H1 (cell line): ENCODE measurements at regions not wholly inside any gene's neighbourhood (a gene's known extent, or its start where the extent isn't known, plus 50 kb on each side); places are given as distances from the start of the nearest gene placed in this dataset.
A peak's percentile ranks its signal among the peaks of the same experiment; 100 is the strongest.

ENCODE experiments used
- CTCF ChIA-PET: fragments of 300-600 bp; sonication (Branson Sonifier 250); formaldehyde crosslinking; loops from one replicate; lab custom pipeline; 2021; ENCODE audit not compliant: partially characterized antibody; lab: Charles Lee
- POLR2A ChIA-PET: fragments of 300-600 bp; sonication (Branson Sonifier 250); formaldehyde crosslinking; loops from one replicate; lab custom pipeline; 2021; ENCODE audit warnings: inconsistent platforms; ENCODE audit not compliant: partially characterized antibody; lab: Charles Lee
- DNase-seq, 2 experiments: peaks; one replicate each; pipeline versions ENCODE4 v3.0.0 to v3.0.0-alpha.2; 2010 to 2022; ENCODE audit warnings: low spot score in 2 of 2, low read depth in 1 of 2, mixed read lengths in 1 of 2
- FAIRE-seq: peaks from 2 replicates; lab custom pipeline; 2011; peaks lifted over from hg19 to GRCh38; lab: Jason Lieb, UNC
- H2AFZ ChIP-seq: 2 replicates; pipeline ENCODE4 v1.8.1; 2012; ENCODE audit warnings: low read length, inconsistent platforms
- H2AK5ac ChIP-seq: 2 replicates; pipeline ENCODE4 v1.6.1; 2013; ENCODE audit warnings: low read depth, low read length
- H2BK120ac ChIP-seq: replicated peaks from 2 replicates; pipeline ENCODE3; 2013; ENCODE audit warnings: low read depth, low read length, inconsistent platforms
- H2BK12ac ChIP-seq: 2 replicates; pipeline ENCODE4 v1.6.1; 2013; ENCODE audit warnings: low read depth, low read length
- H2BK15ac ChIP-seq: 2 replicates; pipeline ENCODE4 v1.6.1; 2013; ENCODE audit warnings: low read length
- H2BK20ac ChIP-seq: 2 replicates; pipeline ENCODE4 v1.6.1; 2013; ENCODE audit warnings: low read length
- H2BK5ac ChIP-seq: 2 replicates; pipeline ENCODE4 v1.6.1; 2013; ENCODE audit warnings: low read depth, low read length
- H3K14ac ChIP-seq: 2 replicates; pipeline ENCODE4 v1.6.1; 2013; ENCODE audit warnings: inconsistent platforms; ENCODE audit not compliant: insufficient read length
- H3K18ac ChIP-seq: 2 replicates; pipeline ENCODE4 v1.6.1; 2013; ENCODE audit warnings: low read length; ENCODE audit errors: extremely low read depth
- H3K23ac ChIP-seq: 2 replicates; pipeline ENCODE4 v1.6.1; 2013; ENCODE audit warnings: inconsistent platforms; ENCODE audit not compliant: insufficient read length
- H3K23me2 ChIP-seq: 2 replicates; pipeline ENCODE4 v1.6.1; 2013; ENCODE audit warnings: low read depth, low read length
- H3K27ac ChIP-seq: 2 replicates; pipeline ENCODE4 v1.6.1; 2011; ENCODE audit warnings: low read depth, low read length, inconsistent platforms
- H3K27me3 ChIP-seq, 4 experiments: replicated peaks in 1 of 4; 1 replicate in 1 of 4; 2 replicates in 3 of 4; pipeline versions ENCODE4 v1.6.1 to v1.8.1; 2011 to 2013; ENCODE audit warnings: low read length in 3 of 4, mild to moderate bottlenecking in 3 of 4, inconsistent platforms in 2 of 4, mixed read lengths in 2 of 4, moderate library complexity in 1 of 4; ENCODE audit not compliant: control insufficient read depth in 3 of 4, insufficient read depth in 3 of 4; ENCODE audit errors: extremely low read depth in 1 of 4
- H3K36me3 ChIP-seq, 4 experiments: 2 replicates each; pipeline versions ENCODE4 v1.6.1 to v1.8.1; 2011 to 2013; ENCODE audit warnings: mild to moderate bottlenecking in 4 of 4, low read length in 3 of 4, moderate library complexity in 2 of 4, control low read depth in 1 of 4, inconsistent platforms in 1 of 4; ENCODE audit not compliant: insufficient read depth in 4 of 4, control insufficient read depth in 2 of 4
- H3K4ac ChIP-seq: replicated peaks from 2 replicates; pipeline ENCODE3; 2013; ENCODE audit warnings: low read length, low read depth, mixed read lengths, inconsistent platforms; ENCODE audit not compliant: insufficient read length
- H3K4me1 ChIP-seq, 4 experiments: replicated peaks in 1 of 4; 1 replicate in 1 of 4; 2 replicates in 3 of 4; pipeline versions ENCODE4 v1.6.1 to v1.8.1; 2011 to 2013; ENCODE audit warnings: low read length in 3 of 4, inconsistent platforms in 2 of 4, mixed read lengths in 1 of 4; ENCODE audit not compliant: insufficient read depth in 4 of 4, control insufficient read depth in 3 of 4
- H3K4me2 ChIP-seq, 2 experiments: 2 replicates each; pipeline versions ENCODE4 v1.6.1 to v1.8.1; 2011 to 2013; ENCODE audit warnings: low read depth in 2 of 2, low read length in 2 of 2, control low read depth in 1 of 2, inconsistent platforms in 1 of 2, mild to moderate bottlenecking in 1 of 2; ENCODE audit not compliant: insufficient read depth in 1 of 2
- H3K4me3 ChIP-seq, 4 experiments: fragments of 200-600, 300-600 bp in 1 of 4; sonication (generic), shearing (Covaris generic), sonication (Bioruptor Twin) in 1 of 4; 2 replicates each; pipeline versions ENCODE4 v1.5.1 to v1.8.1; 2011 to 2016; ENCODE audit warnings: low read length in 4 of 4, low read depth in 3 of 4, control low read depth in 2 of 4, inconsistent platforms in 2 of 4, mild to moderate bottlenecking in 2 of 4, mixed read lengths in 1 of 4, moderate library complexity in 1 of 4; ENCODE audit not compliant: insufficient read depth in 2 of 4; ENCODE audit errors: extremely low read depth in 1 of 4
- H3K56ac ChIP-seq: replicated peaks from 2 replicates; pipeline ENCODE3; 2013; ENCODE audit warnings: low read depth, mild to moderate bottlenecking, mixed read lengths, low read length, inconsistent platforms; ENCODE audit not compliant: insufficient read length
- H3K79me1 ChIP-seq: 2 replicates; pipeline ENCODE4 v1.6.1; 2013; ENCODE audit warnings: low read depth, low read length, control low read depth
- H3K79me2 ChIP-seq, 2 experiments: 2 replicates each; pipeline versions ENCODE4 v1.6.1 to v1.8.1; 2012 to 2013; ENCODE audit warnings: low read length in 2 of 2, mild to moderate bottlenecking in 2 of 2, inconsistent platforms in 1 of 2; ENCODE audit not compliant: insufficient read depth in 2 of 2, control insufficient read depth in 1 of 2
- H3K9ac ChIP-seq, 4 experiments: replicated peaks in 1 of 4; 1 replicate in 1 of 4; 2 replicates in 3 of 4; pipeline versions ENCODE4 v1.6.1 to v1.8.1; 2011 to 2013; ENCODE audit warnings: low read depth in 3 of 4, low read length in 3 of 4, control low read depth in 2 of 4, mild to moderate bottlenecking in 2 of 4, moderate library complexity in 2 of 4, inconsistent platforms in 1 of 4; ENCODE audit errors: extremely low read depth in 1 of 4
- H3K9me3 ChIP-seq, 2 experiments: 2 replicates each; pipeline versions ENCODE4 v1.6.1 to v1.8.1; 2012 to 2013; ENCODE audit warnings: mild to moderate bottlenecking in 2 of 2, moderate library complexity in 2 of 2, control low read depth in 1 of 2, inconsistent platforms in 1 of 2, low read depth in 1 of 2, low read length in 1 of 2, mixed read lengths in 1 of 2; ENCODE audit not compliant: insufficient read depth in 2 of 2
- H4K20me1 ChIP-seq, 2 experiments: replicated peaks in 1 of 2; 2 replicates each; pipeline versions ENCODE3 to v1.8.1; 2011 to 2013; ENCODE audit warnings: inconsistent platforms in 2 of 2, low read length in 2 of 2, mild to moderate bottlenecking in 1 of 2; ENCODE audit not compliant: insufficient read depth in 2 of 2, control insufficient read depth in 1 of 2
- H4K5ac ChIP-seq: 2 replicates; pipeline ENCODE4 v1.6.1; 2013; ENCODE audit warnings: low read length, low read depth, mixed read lengths, inconsistent platforms; ENCODE audit not compliant: insufficient read length
- H4K8ac ChIP-seq: 2 replicates; pipeline ENCODE4 v1.8.0; 2013; ENCODE audit warnings: mild to moderate bottlenecking, moderate library complexity, low read length, inconsistent platforms; ENCODE audit not compliant: insufficient read depth; ENCODE audit errors: extremely low read depth
- H4K91ac ChIP-seq: replicated peaks from 2 replicates; pipeline ENCODE3; 2013; ENCODE audit warnings: low read length, mixed read lengths, inconsistent platforms; ENCODE audit not compliant: insufficient read length
- BRCA1 ChIP-seq: IDR thresholded peaks from 2 replicates; pipeline ENCODE4 v1.6.1; 2012; ENCODE audit warnings: low read depth, low read length, improper control_type of control experiment
- EZH2 ChIP-seq: fragments of 200-600 bp; sonication (generic); IDR thresholded peaks from 2 replicates; pipeline ENCODE4 v1.7.1; 2012; ENCODE audit warnings: low read depth, mild to moderate bottlenecking, moderate library complexity, low read length, inconsistent platforms; ENCODE audit not compliant: severe bottlenecking
- GTF2F1 ChIP-seq: IDR thresholded peaks from 2 replicates; pipeline ENCODE4 v1.6.1; 2012; ENCODE audit warnings: low read depth, low read length, improper control_type of control experiment, borderline replicate concordance
- HDAC2 ChIP-seq, 2 experiments: fragments of 300-600 bp in 1 of 2; sonication (generic) in 1 of 2; IDR thresholded peaks; 2 replicates each; pipeline ENCODE4 v1.6.1; 2011 to 2012; ENCODE audit warnings: low read depth in 2 of 2, low read length in 2 of 2, mild to moderate bottlenecking in 2 of 2, moderate library complexity in 2 of 2, borderline replicate concordance in 1 of 2, inconsistent platforms in 1 of 2
- JUN ChIP-seq: IDR thresholded peaks from 2 replicates; pipeline ENCODE4 v1.6.1; 2011; ENCODE audit warnings: low read depth, mild to moderate bottlenecking, improper control_type of control experiment, low read length
- NRF1 ChIP-seq: IDR thresholded peaks from 2 replicates; pipeline ENCODE4 v1.6.1; 2011; ENCODE audit warnings: mild to moderate bottlenecking, low read depth, low read length, improper control_type of control experiment
- PHF8 ChIP-seq: fragments of 200-600 bp; sonication (generic); conservative IDR thresholded peaks from 2 replicates; pipeline ENCODE4 v1.7.1; 2012; ENCODE audit warnings: low read depth, mild to moderate bottlenecking, inconsistent platforms, low read length, moderate library complexity
- SUZ12 ChIP-seq: fragments of 200-600 bp; sonication (generic); IDR thresholded peaks from 2 replicates; pipeline ENCODE4 v1.6.1; 2012; ENCODE audit warnings: mild to moderate bottlenecking, inconsistent platforms, low read length, moderate library complexity, mixed read lengths
- YY1 ChIP-seq: IDR thresholded peaks from 2 replicates; pipeline ENCODE4 v1.6.1; 2011; ENCODE audit warnings: low read depth, mild to moderate bottlenecking, low read length
- WGBS, 2 experiments: shearing (Covaris generic) in 1 of 2; methylation state at CpG; one replicate each; pipeline versions ENCODE4 v1.1.6 to v1.1.7; 2013 to 2015; ENCODE audit warnings: low lambda C conversion rate in 2 of 2, mixed read lengths in 2 of 2, inconsistent platforms in 1 of 2, low coverage in 1 of 2, missing lambda C conversion rate in 1 of 2; ENCODE audit not compliant: insufficient replicate concordance in 2 of 2, insufficient coverage in 1 of 2, insufficient read length in 1 of 2; ENCODE audit errors: extremely low coverage in 1 of 2, missing lambda C conversion rate in 1 of 2; 5-methylcytosine and 5-hydroxymethylcytosine counted together
- TF ChIP-seq, protein P1 (sequence below): IDR thresholded peaks from 2 replicates; pipeline ENCODE4 v1.6.1; 2011; ENCODE audit warnings: low read depth, mild to moderate bottlenecking, low read length; ENCODE audit not compliant: insufficient read depth
- TF ChIP-seq, protein P2 (sequence below): IDR thresholded peaks from 2 replicates; pipeline ENCODE4 v1.6.1; 2012; ENCODE audit warnings: inconsistent platforms

DNA sequence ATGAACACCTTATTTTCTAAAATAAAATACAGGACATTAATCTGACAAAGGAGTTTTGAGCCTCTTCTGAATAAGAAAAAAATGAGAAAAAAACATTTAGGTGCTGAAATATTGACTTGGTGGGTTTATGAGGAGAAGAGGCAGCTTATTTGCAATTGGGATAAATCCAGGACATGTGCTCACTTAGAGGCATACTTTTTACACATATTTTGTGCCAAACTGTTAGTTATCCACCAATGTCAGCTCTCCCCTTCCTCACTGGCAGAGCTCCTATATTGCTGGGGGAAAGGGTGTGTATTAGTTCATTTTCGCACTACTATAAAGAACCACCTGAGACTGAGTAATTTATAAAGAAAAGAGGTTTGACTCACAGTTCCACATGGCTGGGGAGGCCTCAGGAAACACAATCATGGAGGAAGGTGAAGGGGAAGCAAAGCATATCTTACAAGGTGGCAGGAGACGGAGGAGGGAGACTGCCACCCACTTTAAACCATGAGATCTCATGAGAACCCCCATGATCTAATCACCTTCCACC is 135.4 kb upstream of the EGLN3 start:
- Histone ChIP-seq H3K23ac (no peak overlapping the region), H2AK5ac (no peak overlapping the region), H3K56ac (no peak overlapping the region), H3K4me2 (no peak overlapping the region), H3K9ac (no peak overlapping the region), H3K27ac (no peak overlapping the region), H2BK12ac (no peak overlapping the region), H2AFZ (no peak overlapping the region), H3K27me3 (no peaks in the 10 kb centered on the region), H3K9me3 (no peaks in the 10 kb centered on the region), H3K4ac (no peak overlapping the region), H4K91ac (no peak overlapping the region), H3K4me3 (no peak overlapping the region), H3K4me1 (no peaks in the 10 kb centered on the region; a peak in 1 of 7 replicates), H2BK15ac (no peak overlapping the region), H4K5ac (no peak overlapping the region), H3K79me2 (no peaks in the 10 kb centered on the region), H3K79me1 (no peaks in the 10 kb centered on the region), H3K18ac (no peak overlapping the region), H2BK120ac (no peak overlapping the region), H3K14ac (no peak overlapping the region), H2BK20ac (no peak overlapping the region), H4K20me1 (no peaks in the 10 kb centered on the region), H3K36me3 (no peaks in the 10 kb centered on the region), H3K23me2 (no peaks in the 10 kb centered on the region), H4K8ac (no peak overlapping the region), H2BK5ac (no peak overlapping the region)
- DNase-seq (peak in 1 of 2 experiments; percentile 11), FAIRE-seq (no peak)
- WGBS, 2 experiments, result 86% methylated on average over 2 of the region's 2 CpGs; no CpG with 5 or more reads in 1 of the 2 experiments
- ChIA-PET POLR2A (no interaction called here), CTCF (interaction anchor here (0.5 to 3.5 kb wide), 5 partner anchors 12 to 410 kb away, joined by 3 to 12 read pairs (median 3); no protein-coding TSS in a partner anchor)
- TF ChIP-seq HDAC2 (IDR thresholded peaks at IDR 0.05; ENCODE audit: borderline replicate concordance in 1 of 2, low read depth in 2 of 2, low read length in 2 of 2), result no peak
- TF ChIP-seq SUZ12, result no peak
- no peak for TF ChIP-seq EZH2
- no peak for TF ChIP-seq GTF2F1
- no peak for TF ChIP-seq NRF1
- TF ChIP-seq, protein P1, sequence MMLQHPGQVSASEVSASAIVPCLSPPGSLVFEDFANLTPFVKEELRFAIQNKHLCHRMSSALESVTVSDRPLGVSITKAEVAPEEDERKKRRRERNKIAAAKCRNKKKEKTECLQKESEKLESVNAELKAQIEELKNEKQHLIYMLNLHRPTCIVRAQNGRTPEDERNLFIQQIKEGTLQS, result no peak
- TF ChIP-seq BRCA1, result no peak
- TF ChIP-seq PHF8, result no peak
- TF ChIP-seq, protein P2, sequence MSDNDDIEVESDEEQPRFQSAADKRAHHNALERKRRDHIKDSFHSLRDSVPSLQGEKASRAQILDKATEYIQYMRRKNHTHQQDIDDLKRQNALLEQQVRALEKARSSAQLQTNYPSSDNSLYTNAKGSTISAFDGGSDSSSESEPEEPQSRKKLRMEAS, result no peak
- TF ChIP-seq JUN, result no peak
- no peak for TF ChIP-seq YY1
